GM10248 (cell line): ENCODE measurements at regions not wholly inside any gene's neighbourhood (a gene's known extent, or its start where the extent isn't known, plus 50 kb on each side); places are given as distances from the start of the nearest gene placed in this dataset.
"Not testable (repeated sequence)": the region's sequence is repeated elsewhere in the genome, so short reads cannot be mapped to it uniquely, and the experiment has no call there.

Source experiments
- CTCF ChIA-PET: fragments of 300-600 bp; sonication (Branson Sonifier 250); formaldehyde crosslinking; extraction: SDS; loops from one replicate; lab custom pipeline; 2021; ENCODE audit warnings: antibody characterized with exemption; lab: Yijun Ruan, JAX
- POLR2A ChIA-PET: fragments of 350-650 bp; sonication (Branson Sonifier 250); formaldehyde crosslinking; extraction: SDS; loops from one replicate; lab custom pipeline; 2020; ENCODE audit warnings: antibody characterized with exemption; lab: Yijun Ruan, JAX
- DNase-seq: peaks from one replicate; pipeline ENCODE4 v3.0.0; 2012; ENCODE audit errors: extremely low spot score
- CTCF ChIP-seq: IDR thresholded peaks from 2 replicates; pipeline ENCODE4 v1.5.1; 2012; ENCODE audit warnings: mild to moderate bottlenecking, low read depth; ENCODE audit errors: extremely low read depth, missing control alignments, control extremely low read depth

DNA sequence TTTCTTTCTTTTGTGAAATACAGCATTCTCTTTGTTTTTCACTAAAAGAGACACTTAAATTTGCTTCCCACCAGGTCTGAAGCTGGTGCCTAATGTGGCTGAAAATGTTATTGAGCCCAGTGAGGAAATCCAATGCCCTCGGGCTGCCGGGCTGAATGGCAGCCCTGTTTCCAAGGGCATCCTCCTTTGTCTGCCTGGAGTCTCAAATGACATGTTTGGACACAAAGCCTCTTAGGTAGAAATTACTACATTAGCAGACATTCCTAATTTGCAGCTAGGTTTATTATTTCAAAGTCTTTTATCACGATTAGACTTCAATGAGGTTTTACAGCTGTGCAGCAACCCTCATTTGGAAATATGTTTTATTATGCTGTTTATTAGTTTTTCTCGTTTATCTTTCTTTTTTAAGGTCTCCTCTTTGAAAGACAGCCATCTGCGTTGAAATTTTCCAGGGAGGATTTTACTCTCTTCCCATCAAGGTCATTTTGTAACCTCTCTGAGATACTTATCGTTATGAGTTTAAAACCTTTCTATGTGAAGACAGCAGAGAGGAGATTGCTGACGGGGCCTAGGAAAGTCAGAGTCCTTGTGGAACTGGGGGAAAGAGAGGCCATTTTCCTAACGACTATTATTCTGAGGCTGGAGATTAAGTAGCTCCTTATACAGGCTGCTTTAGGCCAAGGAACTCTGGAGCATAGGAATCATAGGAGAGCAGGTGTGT lies 59.0 kb upstream of the ZNF532 start:
- ChIA-PET POLR2A (no interaction called here), CTCF (no interaction called here)
- TF ChIP-seq CTCF: no peak
- no peak for DNase-seq

- peak; percentile 66 for DNase-seq
- POLR2A ChIA-PET: no interaction called here
- CTCF ChIA-PET: interaction anchor here (1.3 kb wide), 1 partner anchor 277 kb away, joined by 3 read pairs; no protein-coding TSS in a partner anchor
- TF ChIP-seq CTCF: no peak
Observed at GRCh38 chr18:58806826-58807714, 57.6 kb upstream of the ZNF532 start.

GRCh38 chr18:58807766-58808165 lies 56.9 kb upstream of the ZNF532 start:
- TF ChIP-seq CTCF: no peak
- ChIA-PET CTCF (interaction anchor here (1.3 kb wide), 1 partner anchor 276 kb away, joined by 3 read pairs; no protein-coding TSS in a partner anchor), POLR2A (no interaction called here)
- DNase-seq: no peak

DNA sequence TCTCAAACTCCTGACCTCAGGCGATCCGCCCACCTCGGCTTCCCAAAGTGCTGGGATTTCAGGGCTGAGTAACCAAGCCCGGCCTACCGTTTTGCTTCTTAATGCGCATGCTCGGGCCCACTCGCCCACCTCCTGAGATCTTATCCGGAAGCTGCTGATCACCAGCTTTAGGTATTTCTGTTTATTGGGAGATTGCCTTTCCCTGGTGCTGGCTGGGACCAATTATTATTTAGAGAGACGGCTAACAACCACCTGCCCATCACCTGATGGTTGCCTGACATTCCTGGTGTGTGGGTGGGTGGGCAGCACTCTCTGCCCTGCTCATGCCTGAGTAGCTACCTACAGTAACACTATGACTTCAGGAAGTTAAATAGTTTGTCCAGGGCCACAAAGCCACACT lies 56.3 kb upstream of the ZNF532 start:
- TF ChIP-seq CTCF: no peak
- POLR2A ChIA-PET: no interaction called here
- DNase-seq: no peak
- CTCF ChIA-PET: no interaction called here

DNA sequence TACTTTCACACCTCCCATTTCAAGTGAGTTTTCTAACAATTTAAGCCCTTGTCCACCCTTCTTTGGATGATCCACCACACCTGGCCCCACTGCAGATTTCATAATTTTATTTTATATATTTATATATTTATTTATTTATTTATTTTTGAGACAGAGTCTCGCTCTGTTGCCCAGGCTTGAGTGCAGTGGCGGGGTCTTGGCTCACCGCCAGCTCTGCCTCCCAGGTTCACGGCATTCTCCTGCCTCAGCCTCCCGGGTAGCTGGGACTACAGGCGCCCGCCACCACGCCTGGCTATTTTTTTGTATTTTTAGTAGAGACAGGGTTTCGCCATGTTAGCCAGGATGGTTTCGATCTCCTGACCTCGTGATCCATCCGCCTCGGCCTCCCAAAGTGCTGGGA lies 52.8 kb upstream of the ZNF532 start:
- CTCF ChIA-PET: interaction anchor here (1.0 to 1.8 kb wide), 2 partner anchors 43 to 259 kb away, joined by 3 to 6 read pairs; no protein-coding TSS in a partner anchor
- POLR2A ChIA-PET, DNase-seq: not testable (repeated sequence)

GRCh38 chr18:58813105-58813504 lies 51.6 kb upstream of the ZNF532 start:
- POLR2A ChIA-PET: no interaction called here
- TF ChIP-seq CTCF: no peak
- DNase-seq: no peak
- CTCF ChIA-PET: interaction anchor here (0.9 to 1.8 kb wide), 2 partner anchors 18 to 45 kb away, joined by 3 to 6 read pairs; no protein-coding TSS in a partner anchor
